HG03378 (cell line): ENCODE measurements at regions not wholly inside any gene's neighbourhood (a gene's known extent, or its start where the extent isn't known, plus 50 kb on each side); places are given as distances from the start of the nearest gene placed in this dataset.

Experiments
- ATAC-seq: cut with Tn5 transposase; IDR thresholded peaks from one replicate; pipeline ENCODE4 v1.9.1; 2021; ENCODE audit warnings: mild to moderate bottlenecking, moderate library complexity; ENCODE audit not compliant: unreplicated experiment

DNA sequence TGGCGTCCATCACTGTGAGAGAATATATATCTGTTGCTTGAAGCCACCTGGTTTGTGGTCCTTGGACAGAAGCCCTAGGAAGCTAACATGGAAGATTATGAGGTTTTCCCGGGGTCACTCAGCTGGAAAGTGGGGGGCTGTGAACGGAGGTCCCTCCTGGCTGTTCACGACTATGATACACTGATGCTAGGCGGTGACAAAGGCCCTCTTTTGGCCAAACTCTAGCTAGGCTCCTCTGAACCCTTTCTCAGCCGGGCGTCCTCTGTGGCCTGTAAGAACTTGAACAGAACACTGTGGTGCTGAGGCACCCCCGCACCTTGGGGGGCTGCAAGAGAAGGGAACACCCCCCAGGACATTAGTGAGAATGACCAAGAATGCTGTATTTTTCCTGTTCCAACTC lies 164.6 kb downstream of the TFCP2L1 start:
- no peak for ATAC-seq

DNA sequence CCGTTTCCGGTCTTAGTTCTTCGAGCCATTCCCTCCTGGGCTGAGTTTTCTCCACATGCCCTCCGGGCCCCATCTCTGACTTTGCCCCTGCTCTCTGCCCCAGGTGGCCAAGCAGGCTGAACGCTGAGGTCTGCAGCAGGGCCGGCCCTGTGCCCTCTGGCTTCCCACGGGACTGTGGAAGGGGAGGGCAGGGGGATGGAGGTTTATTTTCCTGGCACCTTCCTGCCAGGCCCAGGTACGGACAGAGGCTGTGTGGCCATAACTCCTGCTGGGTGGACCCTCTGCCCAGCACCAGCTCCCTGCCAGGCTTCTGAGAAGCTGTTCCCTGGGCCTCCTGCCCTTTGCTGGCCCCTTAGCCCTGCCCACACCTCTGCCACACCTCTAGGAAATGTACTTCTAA lies 164.0 kb downstream of the TFCP2L1 start:
- no peak for ATAC-seq

GRCh38 chr2:121121661-121122060 lies 163.3 kb downstream of the TFCP2L1 start:
- no peak for ATAC-seq

DNA sequence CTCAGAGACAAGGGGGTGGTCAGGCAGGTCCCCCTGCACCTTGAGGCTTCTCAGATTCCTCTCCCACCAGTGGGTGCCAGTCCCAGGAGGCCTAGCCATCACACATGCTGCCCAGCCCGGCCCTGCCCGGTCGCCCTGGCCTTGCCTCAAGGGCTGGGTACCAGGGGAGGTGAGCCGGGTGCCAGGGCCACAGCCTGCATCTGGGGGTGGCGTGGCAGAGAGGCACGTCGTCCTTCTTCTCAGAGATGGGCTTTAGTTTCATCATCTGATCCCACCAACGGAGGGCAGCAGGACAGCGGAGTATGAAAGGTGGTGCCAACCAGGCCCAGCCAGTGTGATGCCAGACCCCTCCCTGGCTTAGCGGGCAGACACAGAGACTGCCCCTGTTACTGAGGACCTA lies 161.7 kb downstream of the TFCP2L1 start:
- no peak for ATAC-seq

- ATAC-seq = no peak
Observed at GRCh38 chr2:121124330-121124729, 160.7 kb downstream of the TFCP2L1 start.

DNA sequence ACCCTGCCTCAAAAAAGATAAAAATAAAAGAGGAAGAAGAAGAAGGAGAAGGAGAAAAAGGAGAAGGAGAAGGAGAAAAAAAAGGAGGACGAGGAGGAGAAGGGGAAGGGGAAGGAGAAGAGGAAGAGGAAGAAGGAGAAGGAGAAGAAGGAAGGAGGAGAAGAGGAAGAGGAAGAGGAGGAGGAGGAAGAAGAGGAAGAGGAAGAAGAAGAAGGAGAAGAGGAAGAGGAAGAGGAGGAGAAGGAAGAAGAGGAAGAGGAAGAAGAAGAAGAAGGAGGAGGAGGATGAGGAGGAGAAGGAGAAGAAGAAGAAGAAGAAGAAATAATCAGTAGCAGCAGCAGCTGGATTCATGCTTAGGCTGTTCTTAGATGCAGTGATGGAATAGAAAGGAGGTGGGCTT lies 159.7 kb downstream of the TFCP2L1 start:
- ATAC-seq = no peak

DNA sequence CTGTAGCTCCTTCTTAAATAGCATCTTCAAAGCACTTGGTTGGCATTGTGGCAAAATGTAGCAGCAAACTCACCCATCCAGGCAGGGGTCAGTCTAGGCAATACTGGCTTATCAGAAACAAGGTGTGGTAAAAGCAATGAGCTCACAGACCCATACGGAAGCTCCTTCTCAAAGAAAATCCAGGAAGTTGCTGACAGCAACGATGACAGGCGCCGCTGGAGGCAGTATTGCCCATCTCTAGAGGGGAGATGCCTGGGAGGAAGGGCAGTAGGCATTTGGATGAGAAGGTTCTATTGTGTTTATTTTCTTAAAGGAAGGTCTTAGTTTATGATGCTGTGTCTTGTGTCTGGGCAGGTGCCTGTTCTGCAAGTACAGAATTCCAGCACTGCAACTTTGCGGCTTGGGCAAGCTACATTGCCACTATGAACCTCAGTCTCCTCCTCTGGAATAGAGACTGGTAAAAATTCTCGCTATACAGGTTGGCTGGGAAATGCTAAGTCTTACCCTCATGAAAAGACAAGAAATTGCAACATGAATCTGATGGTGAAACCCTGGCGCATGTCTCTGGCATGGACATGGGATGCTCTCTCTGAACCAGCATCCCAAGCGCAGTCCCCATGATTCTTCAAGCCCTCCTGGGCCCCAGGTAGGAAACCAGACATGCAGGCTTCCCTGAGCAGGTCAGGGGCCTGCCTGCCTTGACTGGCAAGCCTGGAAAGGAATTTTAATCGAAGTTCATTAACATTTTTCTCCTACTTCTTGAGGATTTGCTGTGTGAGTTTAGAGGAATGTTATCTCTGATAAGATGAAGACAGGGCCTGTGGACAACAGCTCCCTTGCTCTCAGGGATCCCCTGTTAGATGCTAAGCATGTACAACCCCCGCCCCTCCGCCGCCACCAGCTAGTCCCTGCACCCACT lies 156.0 kb downstream of the TFCP2L1 start:
- ATAC-seq = peak; percentile 66

DNA sequence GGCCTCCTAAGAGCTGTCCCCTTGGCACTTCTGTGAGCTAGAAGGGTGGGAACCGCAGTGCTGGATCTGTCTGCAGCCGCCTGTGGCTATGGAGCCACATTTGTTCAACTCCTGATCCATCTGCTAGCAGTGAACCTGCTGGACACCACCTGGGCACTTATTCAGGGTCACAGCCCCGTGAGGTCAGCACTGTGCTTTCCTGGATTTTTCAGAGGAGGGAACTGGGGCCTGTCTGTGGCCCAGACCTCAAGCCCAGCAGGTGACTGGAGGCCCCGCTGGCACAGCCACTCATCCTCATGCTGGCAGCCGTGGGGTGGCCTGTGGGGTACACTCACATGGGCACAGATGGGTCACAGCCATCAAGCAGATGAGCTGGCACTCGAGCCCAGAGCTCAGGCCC lies 155.3 kb downstream of the TFCP2L1 start:
- no peak for ATAC-seq

GRCh38 chr2:121130301-121130850 lies 154.6 kb downstream of the TFCP2L1 start:
- no peak for ATAC-seq

DNA sequence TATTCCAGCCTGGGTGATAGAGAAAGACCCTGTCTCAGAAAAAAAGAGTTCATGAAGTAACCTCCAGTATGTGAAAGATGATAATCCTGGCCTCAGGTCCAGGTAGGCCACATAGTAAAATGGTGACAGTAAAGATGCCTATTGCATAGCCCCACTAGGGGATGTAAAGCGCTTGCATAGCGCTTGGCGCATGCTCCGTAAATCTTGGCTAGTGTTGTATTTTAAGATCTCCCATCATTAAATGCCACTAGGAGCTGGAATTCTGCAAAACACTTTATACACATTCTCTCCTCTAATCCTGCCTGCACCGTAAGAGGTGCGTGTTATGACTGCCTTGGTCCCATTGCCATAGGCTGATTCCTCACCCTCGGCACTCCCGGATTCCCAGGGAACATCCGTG lies 153.6 kb downstream of the TFCP2L1 start:
- ATAC-seq = no peak

DNA sequence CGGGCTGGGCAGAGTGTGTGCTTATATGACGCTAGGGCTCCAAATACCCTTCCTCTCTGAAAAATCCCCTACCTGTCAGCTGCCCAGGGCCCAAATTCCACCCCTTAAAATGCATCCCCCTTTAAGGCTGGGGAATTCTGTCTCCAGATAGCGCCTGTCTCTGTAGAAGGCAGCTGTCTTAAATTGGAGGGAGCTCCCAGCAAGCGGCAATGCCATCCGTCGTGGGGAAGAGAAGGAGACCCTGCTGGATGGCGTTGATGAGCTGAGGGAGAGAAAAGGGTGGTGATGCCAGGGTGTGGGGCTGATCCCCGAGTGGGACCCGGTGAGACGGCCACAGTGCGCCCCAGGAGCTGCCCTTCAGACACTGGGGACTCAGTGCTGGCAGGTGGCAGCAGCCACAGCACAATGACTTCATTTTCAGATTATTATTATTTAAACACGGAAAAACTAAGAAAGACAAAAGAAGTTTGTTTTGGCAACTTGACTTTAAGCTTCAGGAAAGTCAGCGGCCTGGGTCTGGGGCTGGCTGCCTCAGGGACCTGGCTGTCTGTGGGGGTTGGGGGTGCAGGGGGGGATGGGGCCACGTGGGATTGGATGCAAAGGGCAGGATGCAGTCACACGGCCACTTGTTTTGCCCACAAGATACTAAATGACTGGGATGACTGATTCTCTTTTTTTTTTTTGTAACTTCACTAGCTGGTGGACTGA lies 152.8 kb downstream of the TFCP2L1 start:
- ATAC-seq = no peak

DNA sequence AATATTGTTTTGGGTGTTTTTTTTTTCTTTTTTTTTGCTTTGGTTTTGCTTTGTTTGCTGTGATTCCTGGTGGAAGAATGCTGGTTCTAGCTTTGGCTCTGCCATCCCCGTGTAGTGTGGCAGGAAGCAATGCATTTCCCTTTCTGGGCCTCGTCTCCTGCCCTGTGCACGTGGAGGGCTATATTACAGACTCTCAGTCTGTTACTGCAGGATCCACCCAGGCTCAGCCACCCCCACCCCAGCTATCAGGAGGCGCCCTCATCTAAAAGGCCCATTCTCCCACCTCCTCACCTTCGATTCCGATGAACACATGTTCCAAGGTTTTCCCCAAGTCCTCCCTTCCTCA lies 152.3 kb downstream of the TFCP2L1 start:
- ATAC-seq = no peak

GRCh38 chr2:121133551-121134319 lies 151.3 kb downstream of the TFCP2L1 start:
- no peak for ATAC-seq

DNA sequence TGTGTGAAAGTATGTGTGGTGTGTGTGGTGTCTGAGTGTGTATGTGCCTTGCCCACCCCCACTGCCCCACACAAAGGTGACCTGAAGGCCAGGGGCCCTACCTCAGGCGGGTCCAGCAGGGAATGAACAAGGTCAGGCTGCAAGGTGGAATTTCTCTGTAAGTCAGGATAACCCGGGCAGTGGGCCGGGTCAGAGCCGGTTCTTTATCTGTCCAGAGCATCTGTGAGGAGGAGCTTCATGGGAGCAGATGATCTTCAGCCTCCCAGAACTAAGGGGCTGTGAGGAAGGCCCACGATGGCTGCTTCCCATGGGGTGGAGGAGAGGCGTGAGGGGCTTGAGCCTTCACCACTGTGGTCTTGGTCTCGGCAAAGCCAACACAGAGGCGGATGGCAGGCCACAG lies 150.3 kb downstream of the TFCP2L1 start:
- ATAC-seq = no peak

DNA sequence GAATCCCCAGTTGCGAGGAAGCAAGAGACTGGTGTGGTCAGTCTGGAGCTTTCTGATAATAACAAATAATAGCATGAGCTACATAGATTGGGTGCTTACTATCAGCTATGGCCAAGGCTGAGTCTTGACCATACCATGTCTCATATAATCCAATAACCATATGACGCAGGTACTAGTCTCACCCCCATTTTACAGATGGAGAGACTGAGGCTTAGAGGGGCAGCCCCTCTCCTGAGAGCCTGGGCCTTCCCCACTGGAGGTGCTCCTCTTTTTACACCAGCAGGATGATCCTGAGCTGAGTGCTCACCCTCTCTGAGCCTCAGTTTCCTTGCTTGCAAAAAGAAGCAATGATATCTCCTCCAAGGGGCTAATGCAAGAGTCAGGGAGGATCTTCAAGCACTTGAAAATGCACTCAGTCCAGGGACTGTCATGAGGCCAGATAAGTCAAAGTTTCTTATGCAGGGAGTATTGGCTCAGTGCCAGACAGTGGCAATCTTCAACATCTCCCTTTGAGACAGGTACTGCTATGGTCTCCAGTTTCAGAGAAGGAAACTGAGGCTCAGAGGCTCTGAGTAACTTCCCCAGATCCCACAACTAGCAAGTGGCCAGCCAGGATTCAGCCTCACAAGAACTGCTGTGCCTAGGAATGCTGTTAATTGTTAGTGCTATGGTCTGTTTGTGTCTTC lies 149.7 kb downstream of the TFCP2L1 start:
- ATAC-seq = no peak

DNA sequence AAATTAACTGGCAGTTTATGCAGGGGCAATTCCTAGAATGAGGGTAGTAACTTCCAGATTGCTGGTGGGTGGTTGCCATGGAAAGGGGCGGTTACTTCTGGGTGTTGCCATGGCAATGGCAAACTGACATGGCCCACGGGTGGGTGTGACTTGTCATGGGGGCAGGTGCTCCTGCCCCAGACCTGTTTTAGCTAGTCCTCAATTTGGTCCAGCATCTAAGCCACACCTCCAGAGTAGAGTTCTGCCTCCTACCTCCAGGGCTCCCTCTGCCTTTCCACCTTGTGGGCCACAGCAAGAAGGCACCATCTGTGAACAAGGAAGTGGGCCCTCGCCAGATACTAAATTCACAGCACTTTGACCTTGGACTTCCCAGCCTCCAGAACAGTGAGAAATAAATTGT lies 148.7 kb downstream of the TFCP2L1 start:
- no peak for ATAC-seq

DNA sequence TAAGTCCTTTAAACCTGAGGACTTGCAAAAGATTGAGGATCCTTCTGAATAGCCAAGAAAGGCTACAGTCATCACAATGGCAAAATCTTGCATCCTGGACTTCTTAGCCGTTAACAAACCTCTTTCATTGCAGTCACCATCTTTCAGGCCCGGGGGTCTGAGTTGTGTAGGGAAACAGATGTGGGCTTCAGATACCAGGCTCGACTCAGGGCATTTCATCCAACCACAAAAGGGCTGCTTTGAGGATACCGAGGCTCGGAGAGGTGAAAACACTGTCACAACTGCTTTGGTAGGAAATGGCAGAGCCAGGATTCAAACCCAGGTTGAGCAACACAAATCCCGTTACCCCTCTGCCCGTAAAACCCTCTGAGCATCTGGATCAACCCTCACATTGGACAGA lies 147.4 kb downstream of the TFCP2L1 start:
- ATAC-seq = no peak

DNA sequence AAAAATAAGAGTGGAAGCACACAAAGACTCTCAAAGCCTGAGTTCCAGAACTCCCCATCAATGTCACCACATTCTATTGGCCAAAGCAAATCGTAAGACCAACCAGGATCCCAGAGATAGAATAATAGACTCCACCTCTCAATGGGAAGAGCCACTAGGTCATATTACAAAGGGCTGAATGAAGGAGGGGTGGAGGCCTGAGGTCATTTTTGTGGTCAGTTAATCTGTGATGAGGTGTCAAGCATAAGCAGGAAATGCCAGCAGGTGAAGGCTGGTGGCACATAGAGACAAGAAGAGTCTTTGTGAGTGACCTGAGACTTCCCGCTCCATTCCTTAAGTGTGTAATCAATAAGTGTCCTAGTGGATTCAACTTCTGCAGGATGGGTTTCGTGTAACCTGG lies 144.3 kb downstream of the TFCP2L1 start:
- no peak for ATAC-seq

DNA sequence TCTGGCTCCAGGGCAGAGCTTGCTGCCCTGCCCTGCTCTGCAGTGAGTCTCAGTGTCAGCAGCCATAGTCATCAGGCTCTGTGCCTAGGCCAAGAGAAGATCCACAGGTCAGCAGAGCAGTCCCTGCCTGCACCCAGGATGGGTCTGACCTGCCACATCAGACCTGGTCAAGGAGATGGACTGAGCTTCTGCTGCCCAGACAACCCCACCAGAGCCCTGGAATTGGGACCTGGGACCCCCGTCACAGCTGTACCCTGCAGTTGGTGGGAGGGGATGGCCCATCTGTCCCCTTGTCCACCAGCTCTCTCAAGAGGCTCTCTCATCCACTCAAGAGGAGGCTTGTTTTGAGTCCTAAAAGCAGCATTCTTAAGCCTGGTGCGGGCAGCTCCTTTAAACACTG lies 142.6 kb downstream of the TFCP2L1 start:
- no peak for ATAC-seq

GRCh38 chr2:121144111-121144510 lies 140.9 kb downstream of the TFCP2L1 start:
- no peak for ATAC-seq

DNA sequence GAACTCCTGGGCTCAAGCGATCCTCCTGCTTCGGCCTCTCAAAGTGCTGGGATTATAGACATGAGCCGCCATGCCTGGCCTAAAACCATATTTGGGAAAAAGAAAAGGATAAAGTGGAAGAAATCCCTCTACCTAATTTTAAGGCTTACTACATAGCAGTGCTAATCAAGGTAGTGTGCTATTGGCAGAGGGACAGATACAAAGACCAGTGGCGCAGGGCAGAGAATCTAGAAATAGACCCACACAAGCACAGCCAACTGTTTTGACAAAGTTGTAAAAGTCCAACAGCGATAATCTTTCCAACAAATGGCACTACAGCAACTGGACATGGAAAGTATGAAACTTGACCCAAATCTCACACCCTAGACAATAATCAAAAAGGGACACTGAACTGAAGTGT lies 138.4 kb downstream of the TFCP2L1 start:
- no peak for ATAC-seq
